Sigmoid colon (tissue), 6 donors: ENCODE measurements at regions not wholly inside any gene's neighbourhood (a gene's known extent, or its start where the extent isn't known, plus 50 kb on each side); places are given as distances from the start of the nearest gene placed in this dataset.

Experiments
- DNase-seq: peaks from one replicate; pipeline ENCODE4 v3.0.0-alpha.2; 2019
- H3K27ac ChIP-seq, 4 donors: fragments of 200-600 bp; sonication (generic); one replicate each; pipeline ENCODE4 v1.5.1; 2016 to 2019; ENCODE audit warnings: mild to moderate bottlenecking in 1 of 4
- H3K27me3 ChIP-seq, 3 donors: fragments of 200-600 bp; sonication (generic); one replicate each; pipeline ENCODE4 v1.5.1; 2019; ENCODE audit warnings: mild to moderate bottlenecking in 1 of 3
- H3K36me3 ChIP-seq, 4 donors: fragments of 200-600 bp; sonication (generic); one replicate each; pipeline ENCODE4 v1.5.1; 2016 to 2019
- H3K4me1 ChIP-seq, 4 donors: fragments of 200-600 bp; sonication (generic); one replicate each; pipeline ENCODE4 v1.5.1; 2017 to 2019
- H3K4me3 ChIP-seq, 4 donors: fragments of 200-600 bp; sonication (generic); one replicate each; pipeline ENCODE4 v1.5.1; 2017 to 2019; ENCODE audit warnings: mild to moderate bottlenecking in 2 of 4, moderate library complexity in 1 of 4
- H3K9me3 ChIP-seq, 4 donors: fragments of 200-600 bp in 3 of 4; sonication (generic) in 3 of 4; one replicate each; pipeline versions ENCODE4 v1.5.1 to v1.6.1; 2013 to 2019
- CTCF ChIP-seq, 4 experiments: fragments of 450-650 bp in 3 of 4; fragments of 200-600 bp in 1 of 4; IDR thresholded peaks; one replicate each; pipeline ENCODE4 v1.5.1; 2016 to 2019; ENCODE audit warnings: antibody characterized with exemption in 4 of 4, mild to moderate bottlenecking in 3 of 4, moderate library complexity in 2 of 4
- EP300 ChIP-seq, 4 donors: sonication (generic); formaldehyde crosslinking; IDR thresholded peaks; one replicate each; pipeline ENCODE4 v1.6.1; 2017; ENCODE audit warnings: antibody characterized with exemption in 4 of 4
- POLR2A ChIP-seq, 2 donors: fragments of 450-650 bp; IDR thresholded peaks; one replicate each; pipeline ENCODE4 v1.6.1; 2016; ENCODE audit warnings: antibody characterized with exemption in 2 of 2, mild to moderate bottlenecking in 2 of 2, moderate library complexity in 2 of 2
- POLR2AphosphoS5 ChIP-seq, 4 donors: sonication (generic); formaldehyde crosslinking; IDR thresholded peaks; one replicate each; pipeline ENCODE4 v1.6.1; 2017; ENCODE audit warnings: antibody characterized with exemption in 4 of 4
- WGBS, 2 donors: extraction: QIAGEN DNeasy Blood & Tissue Kit; methylation state at CpG; one replicate each; pipeline ENCODE4 v1.1.7; 2013; 5-methylcytosine and 5-hydroxymethylcytosine counted together
- intact Hi-C: fragments of 100-400 bp; cut with DNase I; formaldehyde crosslinking; loops from one replicate; pipeline ENCODE4 v1.15.1; 2023
- donor health status: healthy with polysubstance abuse.
- donor health status: healthy.

- H3K9me3 ChIP-seq, result no peaks in the 10 kb centered on the region
- TF ChIP-seq CTCF (IDR thresholded peaks at IDR 0.05) (no peak), POLR2AphosphoS5 (IDR thresholded peaks at IDR 0.05) (no peak), EP300 (IDR thresholded peaks at IDR 0.05) (no peak), POLR2A (IDR thresholded peaks at IDR 0.05) (no peak)
- H3K4me3 ChIP-seq, result no peak overlapping the region
- intact Hi-C loops, result loop anchor here (5.0 kb wide), 1 partner anchor 115 kb away; no protein-coding TSS in a partner anchor
- WGBS, 2 donors, result 58 to 84% methylated on average over 2 of the region's 2 CpGs
- DNase-seq, result no peak
- H3K27me3 ChIP-seq, result no peaks in the 10 kb centered on the region
- peaks cover 0 to 28% (median 17%) of the 10 kb centered on the region in 4 donors for H3K4me1 ChIP-seq
- H3K27ac ChIP-seq, result no peak overlapping the region
- no peaks in the 10 kb centered on the region for H3K36me3 ChIP-seq
Measured at GRCh38 chr17:55652114-55652823, 70.4 kb downstream of the TMEM100 start.

GRCh38 chr17:55649957-55650597 is 72.6 kb downstream of the TMEM100 start:
- H3K9me3 ChIP-seq, result no peaks in the 10 kb centered on the region
- no peak overlapping the region for H3K4me3 ChIP-seq
- intact Hi-C loops, result loop anchor here (5.0 kb wide), 1 partner anchor 117 kb away; no protein-coding TSS in a partner anchor
- H3K27ac ChIP-seq, result no peak overlapping the region
- H3K27me3 ChIP-seq, result no peaks in the 10 kb centered on the region
- DNase-seq, result no peak
- H3K4me1 ChIP-seq, result peaks cover 0 to 14% (median 9%) of the 10 kb centered on the region in 4 donors
- 61 to 78% methylated on average over 3 of the region's 3 CpGs for WGBS, 2 donors
- TF ChIP-seq CTCF (IDR thresholded peaks at IDR 0.05) (no peak), POLR2A (IDR thresholded peaks at IDR 0.05) (no peak), EP300 (IDR thresholded peaks at IDR 0.05) (no peak), POLR2AphosphoS5 (IDR thresholded peaks at IDR 0.05) (no peak)
- H3K36me3 ChIP-seq, result no peaks in the 10 kb centered on the region

GRCh38 chr17:55648086-55648485 is 74.6 kb downstream of the TMEM100 start:
- TF ChIP-seq POLR2AphosphoS5 (IDR thresholded peaks at IDR 0.05) (no peak), EP300 (IDR thresholded peaks at IDR 0.05) (no peak), CTCF (IDR thresholded peaks at IDR 0.05) (no peak), POLR2A (IDR thresholded peaks at IDR 0.05) (no peak)
- Histone ChIP-seq H3K4me3 (no peak overlapping the region), H3K27me3 (no peaks in the 10 kb centered on the region), H3K27ac (no peak overlapping the region), H3K36me3 (no peaks in the 10 kb centered on the region), H3K4me1 (no peaks in the 10 kb centered on the region), H3K9me3 (no peaks in the 10 kb centered on the region)
- DNase-seq, result no peak
- intact Hi-C loops, result no loop called here
- 64 to 75% methylated on average over 2 of the region's 2 CpGs for WGBS, 2 donors

- Histone ChIP-seq H3K4me3 (no peak overlapping the region), H3K27ac (no peak overlapping the region), H3K4me1 (peaks cover 0 to 7% (median 5%) of the 10 kb centered on the region in 4 donors), H3K9me3 (no peaks in the 10 kb centered on the region), H3K36me3 (no peaks in the 10 kb centered on the region), H3K27me3 (no peaks in the 10 kb centered on the region)
- TF ChIP-seq POLR2AphosphoS5 (IDR thresholded peaks at IDR 0.05) (no peak), EP300 (IDR thresholded peaks at IDR 0.05) (no peak), POLR2A (IDR thresholded peaks at IDR 0.05) (no peak), CTCF (IDR thresholded peaks at IDR 0.05) (no peak)
- WGBS, 2 donors, result 87 to 90% methylated on average over 2 of the region's 2 CpGs
- intact Hi-C loops, result no loop called here
- no peak for DNase-seq
Measured at GRCh38 chr17:55645361-55645760, 77.3 kb downstream of the TMEM100 start.
